HG03108 (cell line): ENCODE measurements at regions not wholly inside any gene's neighbourhood (a gene's known extent, or its start where the extent isn't known, plus 50 kb on each side); places are given as distances from the start of the nearest gene placed in this dataset.

Experiments
- ATAC-seq: cut with Tn5 transposase; IDR thresholded peaks from one replicate; pipeline ENCODE4 v1.9.1; 2021; ENCODE audit warnings: moderate library complexity; ENCODE audit not compliant: unreplicated experiment

DNA sequence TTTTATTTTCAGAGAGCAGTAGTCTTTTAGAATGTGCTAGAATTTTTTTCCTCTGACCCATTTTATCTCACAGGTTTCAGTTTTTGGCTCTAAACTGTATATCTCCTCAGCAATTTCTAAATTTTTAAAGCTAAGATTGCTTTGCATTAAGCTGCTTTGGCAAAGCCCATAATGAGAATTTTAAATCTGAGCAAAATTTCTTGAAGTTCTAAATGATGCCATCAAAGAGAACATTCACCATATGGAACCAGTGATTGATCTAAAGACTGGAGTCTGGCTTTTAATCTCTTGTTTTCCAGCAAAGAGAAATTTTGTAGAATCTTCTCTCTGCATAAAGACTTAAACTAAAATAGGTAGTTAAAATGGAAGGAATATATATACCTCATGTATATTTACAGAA is 313.6 kb downstream of the TBC1D32 start:
- no peak for ATAC-seq

DNA sequence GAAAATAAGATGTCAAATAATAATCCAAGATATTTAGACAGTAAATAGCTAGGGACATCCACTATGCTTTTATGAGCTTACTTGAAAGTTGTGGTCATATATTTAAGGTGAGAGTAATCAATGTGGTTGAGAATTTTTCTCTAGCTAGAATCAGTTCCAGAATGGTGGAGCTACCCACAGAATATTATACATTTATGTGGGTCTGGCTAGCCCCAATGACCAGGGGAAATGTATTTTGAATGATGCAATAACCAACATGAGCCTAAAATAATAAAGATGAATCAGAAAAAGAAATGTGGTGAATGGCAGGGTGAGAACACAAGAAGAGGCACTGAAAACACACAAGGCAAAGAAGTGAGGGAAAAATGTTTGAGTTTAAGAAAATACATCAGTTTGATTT is 325.7 kb downstream of the TBC1D32 start:
- no peak for ATAC-seq

DNA sequence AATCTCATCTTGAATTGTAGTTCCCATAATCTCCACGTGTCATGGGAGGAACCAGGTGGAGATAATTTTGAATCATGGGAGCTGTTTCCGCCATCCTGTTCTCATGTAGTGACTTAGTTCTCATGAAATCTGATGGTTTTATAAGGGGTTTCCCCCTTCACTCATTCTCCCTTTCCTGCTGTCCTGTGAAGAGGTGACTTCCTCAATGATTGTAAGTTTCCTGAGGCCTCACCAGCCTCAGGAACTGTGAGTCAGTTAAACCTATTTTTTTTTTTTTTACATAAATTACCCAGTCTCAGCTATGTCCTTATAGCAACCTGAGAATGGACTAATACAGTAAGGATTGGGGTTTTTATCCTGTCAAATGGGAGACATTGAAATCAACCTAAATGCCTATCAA is 328.3 kb downstream of the TBC1D32 start:
- no peak for ATAC-seq

DNA sequence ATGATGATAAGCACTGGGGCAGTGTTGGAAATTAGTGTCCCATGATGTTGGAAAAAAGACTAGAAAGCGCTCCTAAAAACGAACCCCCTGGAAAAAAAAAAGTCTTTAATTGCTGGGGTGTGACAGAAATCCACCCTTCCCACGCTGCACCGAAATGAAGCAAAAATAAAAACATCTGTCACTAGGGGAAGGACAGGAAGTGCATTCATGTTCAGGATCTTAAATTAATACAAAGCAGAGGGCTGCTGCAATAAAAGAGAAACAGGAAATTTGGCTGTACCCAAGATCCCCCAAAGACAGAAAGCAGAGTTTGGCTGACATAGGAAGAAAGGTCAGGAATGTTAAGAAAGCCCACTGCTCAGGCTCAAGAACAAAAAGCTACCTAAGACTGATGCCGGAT is 333.9 kb downstream of the TBC1D32 start:
- no peak for ATAC-seq

DNA sequence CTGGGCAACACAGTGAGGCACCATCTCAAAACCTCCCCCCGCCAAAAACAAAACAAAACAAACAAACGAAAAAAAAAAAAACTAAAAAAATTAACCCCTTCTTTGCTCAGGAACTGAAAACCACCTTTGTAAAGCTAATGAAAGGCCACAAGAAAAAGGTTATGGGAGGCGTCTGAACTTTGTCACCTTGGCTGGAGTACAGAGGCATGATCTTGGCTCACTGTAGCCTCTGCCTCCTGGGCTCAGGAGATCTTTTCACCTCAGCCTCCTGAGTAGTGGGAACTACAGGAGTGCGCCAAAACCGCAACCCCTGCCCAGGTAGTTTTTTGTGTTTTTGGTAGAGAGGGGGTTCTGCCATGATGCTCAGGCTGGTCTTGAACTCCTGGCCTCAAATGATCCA is 337.9 kb downstream of the TBC1D32 start:
- ATAC-seq: no peak

- ATAC-seq: no peak
These were observed 339.7 kb downstream of the TBC1D32 start for GRCh38 chr6:120994573-120994967.

DNA sequence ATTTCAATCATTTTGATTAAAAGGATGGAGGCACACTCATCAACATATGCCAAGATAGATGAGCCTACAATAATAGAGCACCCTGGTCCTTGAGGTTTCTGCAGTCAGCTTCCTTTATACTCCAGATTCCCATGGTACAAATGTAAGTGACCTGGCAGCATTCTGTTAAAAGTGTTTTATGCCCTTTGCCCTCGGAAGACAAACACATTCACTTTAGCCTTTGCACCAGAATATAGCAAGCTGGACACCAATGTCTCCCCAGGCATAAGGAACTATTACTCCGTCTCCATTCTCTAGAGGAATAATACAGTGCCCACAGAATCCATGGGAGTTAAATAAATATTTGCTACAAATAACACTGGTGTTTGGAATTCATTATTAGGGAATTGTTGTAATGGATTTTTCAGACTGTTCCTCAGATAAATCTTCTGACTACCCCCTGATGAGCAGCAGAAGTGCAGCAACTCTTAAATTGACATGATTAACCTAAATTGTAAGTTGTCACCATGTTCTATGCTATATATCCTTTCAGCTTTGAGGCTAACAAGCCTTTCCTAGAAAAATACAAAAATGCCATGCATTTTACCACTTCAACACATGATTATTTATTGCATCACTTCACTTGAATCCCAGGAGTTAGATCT is 340.2 kb downstream of the TBC1D32 start:
- ATAC-seq: no peak

DNA sequence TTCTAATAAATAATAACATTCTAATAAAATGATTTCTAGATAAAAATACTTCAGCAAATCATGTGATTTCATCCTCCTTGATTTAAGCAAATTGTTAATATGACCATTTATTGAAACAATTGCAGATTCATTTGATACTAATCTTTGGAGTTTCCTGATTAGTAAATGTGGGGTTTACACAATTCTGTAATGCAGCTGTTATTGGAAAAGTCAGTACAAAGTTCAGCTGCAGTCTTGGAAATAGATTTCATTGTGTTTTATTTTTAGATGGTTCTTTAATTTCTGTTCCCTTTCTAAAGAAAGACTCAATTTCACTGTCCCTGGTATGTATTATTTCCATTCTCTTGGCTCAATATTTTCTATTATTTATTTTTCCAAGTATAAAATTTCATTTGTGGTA is 342.0 kb downstream of the TBC1D32 start:
- ATAC-seq: no peak

DNA sequence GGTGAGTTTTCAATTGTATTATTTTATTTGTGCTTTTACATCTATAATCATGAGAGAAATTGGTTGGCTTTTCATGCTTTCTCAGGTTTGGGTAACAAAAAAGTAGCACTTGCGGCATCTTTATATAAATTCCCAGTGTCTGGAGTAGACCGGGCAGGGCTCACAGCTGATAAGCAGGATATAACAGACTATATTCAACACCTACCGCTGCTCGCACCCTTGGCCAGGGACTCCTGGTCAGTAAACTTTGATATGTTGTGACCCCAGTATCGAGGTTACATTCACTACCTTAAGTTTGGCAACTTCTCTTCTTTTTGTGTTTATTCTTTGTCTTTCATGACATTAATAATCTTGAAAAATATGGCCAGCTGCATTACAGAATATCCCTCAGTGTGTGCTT is 343.4 kb downstream of the TBC1D32 start:
- no peak for ATAC-seq

DNA sequence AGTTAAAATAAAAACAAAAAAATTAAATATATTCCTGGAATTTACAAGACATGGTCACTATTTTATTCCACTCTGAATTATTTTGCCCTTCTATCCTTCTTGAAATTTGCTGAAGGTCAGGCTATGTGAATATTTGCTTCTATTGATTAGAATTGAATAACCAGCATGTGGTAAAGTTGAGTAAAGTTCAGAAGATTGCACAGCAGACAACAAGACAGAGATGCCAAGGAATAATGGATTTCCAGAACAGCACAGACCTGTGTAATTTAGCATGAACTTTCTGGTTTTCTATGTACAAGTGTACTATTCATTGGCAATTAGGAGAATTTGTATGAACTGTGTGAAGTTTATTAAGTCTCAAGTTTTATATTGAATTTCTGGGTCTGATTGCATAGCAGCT is 352.4 kb downstream of the TBC1D32 start:
- no peak for ATAC-seq

- no peak for ATAC-seq
These were observed 368.0 kb downstream of the TBC1D32 start for GRCh38 chr6:120966321-120966720.

- no peak for ATAC-seq
These were observed 368.5 kb downstream of the TBC1D32 start for GRCh38 chr6:120965814-120966213.

- no peak for ATAC-seq
These were observed 373.5 kb downstream of the TBC1D32 start for GRCh38 chr6:120960761-120961160.

- no peak for ATAC-seq
These were observed 380.2 kb downstream of the TBC1D32 start for GRCh38 chr6:120954111-120954510.

DNA sequence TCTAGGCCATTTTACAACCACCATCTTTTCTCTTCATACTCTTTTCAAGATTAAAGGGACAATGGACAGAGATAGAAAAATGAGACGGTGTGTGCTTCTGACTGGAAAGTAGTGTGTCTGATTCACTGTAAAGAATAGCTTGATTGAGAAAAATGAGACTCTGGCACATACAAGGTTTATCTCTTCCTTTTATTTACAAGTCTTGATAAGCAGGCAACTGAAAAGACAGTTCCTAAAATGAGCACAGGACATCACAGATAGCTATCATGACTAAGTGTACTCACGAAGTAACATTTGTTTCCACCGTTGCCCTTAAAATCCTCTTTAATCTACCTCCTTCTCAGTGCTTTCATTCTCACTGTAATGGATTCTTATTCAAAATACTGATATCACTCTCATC is 383.0 kb downstream of the TBC1D32 start:
- no peak for ATAC-seq

DNA sequence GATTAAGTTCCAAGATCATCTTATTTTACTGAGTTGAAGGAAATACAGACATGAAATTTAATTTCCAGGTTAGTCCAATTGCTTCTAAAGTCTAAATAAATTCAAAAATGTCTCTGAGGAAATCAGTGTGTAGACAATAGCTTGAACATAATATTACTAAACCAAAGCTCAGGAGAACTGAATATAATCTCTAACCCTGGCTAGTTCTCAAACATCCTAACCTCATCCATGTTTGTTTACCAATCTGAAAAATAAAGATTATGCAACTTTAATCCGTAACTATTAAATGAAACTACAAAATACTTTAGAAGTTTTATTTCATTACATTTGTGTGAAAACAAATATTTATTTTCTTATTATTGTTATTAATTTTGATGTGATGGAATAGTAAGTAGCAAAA is 387.2 kb downstream of the TBC1D32 start:
- ATAC-seq: no peak

GRCh38 chr6:120945905-120946594 is 388.2 kb downstream of the TBC1D32 start:
- ATAC-seq: no peak

DNA sequence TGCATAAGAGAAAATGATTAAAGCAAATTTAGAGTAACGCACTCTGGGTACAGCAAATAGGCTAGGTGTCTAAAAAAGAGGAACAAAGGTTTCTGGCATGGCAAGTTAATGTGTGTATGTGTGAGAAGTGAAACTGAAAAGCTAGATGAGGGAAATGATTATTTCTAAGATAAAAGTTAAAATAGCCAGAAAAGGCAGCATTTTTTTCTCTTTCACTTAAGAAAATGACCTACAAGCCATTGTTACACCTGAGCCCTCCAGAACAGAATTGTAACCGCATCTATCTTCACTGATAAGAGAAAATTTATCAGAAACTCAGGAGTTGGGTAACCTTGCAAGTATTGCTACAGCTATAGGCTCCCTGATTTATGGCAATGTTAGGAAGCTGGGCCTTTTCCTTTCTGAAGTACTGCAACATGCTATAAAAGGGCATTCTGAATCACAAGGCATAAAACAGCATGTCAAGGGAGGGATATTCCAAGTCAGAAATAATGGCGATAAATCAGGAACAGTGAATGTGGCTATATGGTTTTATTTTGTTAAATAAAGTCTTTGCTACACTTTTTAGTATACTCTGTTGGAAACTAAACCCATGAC is 395.3 kb downstream of the TBC1D32 start:
- ATAC-seq: peak; percentile 95

- ATAC-seq: peak; percentile 27
These were observed 396.0 kb downstream of the TBC1D32 start for GRCh38 chr6:120938164-120938875.

- peak; percentile 38 for ATAC-seq
These were observed 398.4 kb downstream of the TBC1D32 start for GRCh38 chr6:120935908-120936307.

DNA sequence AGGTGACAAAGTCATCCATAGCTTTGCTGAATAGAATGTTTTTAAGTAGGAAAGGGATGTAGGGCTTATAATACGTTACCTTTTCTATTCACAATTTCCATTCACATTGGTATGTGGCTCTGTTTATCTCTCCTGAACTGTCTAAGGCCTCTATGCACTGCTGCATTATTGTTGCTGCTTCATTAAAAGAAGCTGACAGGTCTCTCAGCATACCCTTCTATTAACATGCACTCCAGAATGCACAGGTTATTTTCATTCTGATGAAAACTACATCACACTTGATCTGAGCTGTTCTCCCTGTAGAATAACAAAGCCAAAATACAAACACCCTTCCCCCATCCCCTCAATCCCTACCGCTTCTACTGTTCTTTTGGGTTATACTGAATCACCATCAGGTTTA is 399.3 kb downstream of the TBC1D32 start:
- no peak for ATAC-seq
